HG03159 (cell line): ENCODE measurements at regions not wholly inside any gene's neighbourhood (a gene's known extent, or its start where the extent isn't known, plus 50 kb on each side); places are given as distances from the start of the nearest gene placed in this dataset.

ENCODE experiments used
- ATAC-seq: cut with Tn5 transposase; IDR thresholded peaks from one replicate; pipeline ENCODE4 v1.9.1; 2021; ENCODE audit warnings: mild to moderate bottlenecking, moderate library complexity; ENCODE audit not compliant: unreplicated experiment

DNA sequence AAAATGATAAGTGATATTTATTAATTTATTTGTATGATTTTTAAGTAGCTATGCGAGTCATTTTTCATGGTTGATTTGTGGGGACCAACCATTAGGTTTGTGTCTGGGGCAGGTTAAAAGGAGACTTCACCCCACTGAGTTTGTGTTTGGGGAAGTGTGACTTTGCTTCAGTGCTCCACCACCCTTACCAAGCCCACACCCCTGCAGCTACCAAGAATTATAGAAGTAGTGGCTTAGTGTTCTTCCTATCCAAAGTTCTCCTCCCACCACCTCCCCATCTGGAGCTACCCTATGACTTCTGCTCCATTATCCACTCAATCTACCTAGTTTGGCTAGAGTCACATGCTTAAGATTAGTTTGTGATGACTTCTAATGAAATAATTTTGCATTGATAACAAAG, 182.1 kb upstream of the ZEB2 start:
- no peak for ATAC-seq

DNA sequence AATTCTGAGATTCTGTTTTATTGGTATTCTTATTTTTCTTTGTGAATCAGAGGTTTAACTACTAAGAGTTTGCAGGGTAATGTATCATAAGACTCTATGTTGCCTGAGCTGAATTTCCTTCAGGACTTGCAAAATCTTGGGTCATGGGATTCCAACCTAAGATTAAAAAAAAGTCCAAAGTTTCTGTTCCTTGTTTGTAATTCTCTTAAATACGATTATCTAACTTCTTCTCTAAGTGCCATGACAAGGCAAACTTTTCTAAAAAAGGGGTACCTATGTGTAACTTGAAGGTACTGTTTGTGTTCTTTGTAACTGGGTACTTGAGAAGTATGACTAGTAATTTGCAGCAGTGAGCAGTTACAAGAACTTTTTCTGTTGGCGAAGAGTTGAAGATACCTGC, 181.3 kb upstream of the ZEB2 start:
- no peak for ATAC-seq

DNA sequence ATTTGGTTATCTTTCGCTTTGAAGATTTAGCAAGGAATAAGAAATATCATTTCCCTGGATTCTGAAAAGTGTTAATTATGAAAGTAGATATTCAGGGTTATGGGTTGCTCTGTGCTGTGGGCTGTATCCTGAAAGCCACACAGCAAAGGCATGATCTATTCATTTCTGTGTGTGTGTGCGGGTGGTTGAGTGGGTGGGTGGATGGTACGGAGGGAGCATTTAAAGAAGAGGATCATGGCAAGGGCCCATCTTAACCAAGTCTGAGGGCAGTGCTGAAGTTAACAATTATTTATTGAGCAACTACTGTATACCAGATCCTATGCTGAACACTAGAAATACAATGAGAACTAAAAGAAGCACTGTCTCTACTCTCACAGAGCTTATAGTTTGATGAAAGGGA, 178.2 kb upstream of the ZEB2 start:
- ATAC-seq: no peak

DNA sequence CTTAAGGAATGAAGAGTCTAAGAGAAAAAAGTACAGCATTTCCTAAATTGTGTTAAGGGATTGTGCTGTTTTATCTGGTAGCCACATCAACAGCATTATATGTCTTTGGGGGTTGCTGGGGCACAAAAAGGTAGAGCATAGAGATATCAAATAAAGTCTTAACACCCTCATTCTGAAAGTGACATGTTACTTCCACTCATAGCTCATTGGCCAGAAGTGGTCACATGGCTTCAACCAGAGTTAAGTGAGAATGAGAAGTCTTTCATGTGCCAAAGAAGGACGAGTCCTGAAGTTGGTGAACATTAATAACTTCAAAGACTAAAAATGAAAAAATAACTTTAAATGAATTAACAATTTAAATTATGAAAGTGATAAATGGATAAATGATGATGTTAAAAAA, 175.7 kb upstream of the ZEB2 start:
- ATAC-seq: no peak

DNA sequence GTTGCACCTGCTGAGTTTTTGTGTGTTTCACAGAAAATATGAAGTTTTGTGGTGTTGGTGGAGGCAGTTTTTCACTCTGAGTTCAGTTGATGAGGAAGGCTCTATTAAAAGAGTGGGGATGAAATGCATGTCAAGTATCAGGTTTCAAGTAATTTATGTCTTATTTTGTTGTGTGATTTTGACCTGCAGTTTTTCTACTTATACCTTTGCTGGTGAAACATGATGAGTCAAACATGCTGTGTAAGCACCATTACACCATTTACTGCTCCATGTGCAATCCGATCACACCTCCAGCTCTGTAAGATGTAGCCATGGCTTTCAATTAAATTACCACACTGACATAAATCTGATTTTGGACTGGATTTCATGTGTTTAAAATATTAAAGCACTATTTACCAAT, 174.5 kb upstream of the ZEB2 start:
- no peak for ATAC-seq

DNA sequence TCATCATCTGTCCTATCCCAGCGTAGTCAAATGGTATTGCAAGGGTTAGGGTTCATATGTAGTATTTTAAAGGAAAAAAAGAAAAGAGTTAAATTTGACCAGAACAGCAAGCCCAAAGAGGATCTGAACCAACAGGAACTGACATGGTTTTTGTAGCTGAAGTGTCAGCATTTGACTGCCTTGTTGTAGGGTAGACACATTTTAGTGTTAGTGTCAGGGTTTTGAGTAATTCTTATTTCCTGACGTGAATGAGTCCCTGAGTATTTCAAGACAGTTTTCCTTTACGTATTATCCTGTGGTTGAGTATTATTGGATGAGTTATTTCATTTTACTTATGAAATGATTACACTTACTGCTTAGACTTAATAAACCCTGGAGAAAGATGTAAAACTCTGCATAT, 173.3 kb upstream of the ZEB2 start:
- ATAC-seq: no peak

DNA sequence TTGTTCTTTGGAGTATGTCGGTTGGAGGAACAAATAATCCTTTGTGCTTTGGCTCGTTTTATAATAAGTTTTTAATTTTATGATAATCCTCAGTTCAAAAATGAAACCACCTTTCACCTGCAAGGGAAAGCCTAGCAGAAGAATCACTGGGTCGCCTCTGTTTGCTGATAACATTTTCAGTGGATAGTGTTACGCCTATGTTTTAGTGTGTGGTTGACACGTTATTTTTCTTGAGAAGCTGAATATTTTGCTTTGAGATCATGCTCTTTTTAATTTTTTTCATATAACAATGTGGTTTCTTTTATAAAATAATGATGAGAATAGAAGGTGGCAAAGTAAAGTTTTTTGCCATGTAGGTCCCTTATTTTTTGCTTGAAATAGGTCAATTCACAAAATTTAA, 172.7 kb upstream of the ZEB2 start:
- no peak for ATAC-seq

DNA sequence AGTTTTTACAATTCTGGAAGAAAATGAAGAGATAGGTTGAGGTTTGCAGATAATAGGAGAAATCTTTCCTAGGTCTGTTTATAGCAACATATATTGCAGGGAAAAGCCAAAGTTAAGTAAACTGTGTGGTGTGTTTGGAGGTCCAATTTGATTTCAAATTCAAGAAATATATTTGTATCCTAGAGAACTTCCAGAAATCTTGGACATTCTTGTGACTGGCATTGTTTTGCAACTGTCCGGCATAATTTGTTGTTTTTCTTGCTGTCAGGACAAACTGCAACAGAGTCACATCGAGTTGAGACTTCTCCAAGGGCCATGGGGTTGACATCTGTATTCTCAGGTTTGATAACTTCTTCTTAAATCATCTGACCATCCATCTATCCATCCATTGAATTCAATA, 170.9 kb upstream of the ZEB2 start:
- ATAC-seq: no peak

DNA sequence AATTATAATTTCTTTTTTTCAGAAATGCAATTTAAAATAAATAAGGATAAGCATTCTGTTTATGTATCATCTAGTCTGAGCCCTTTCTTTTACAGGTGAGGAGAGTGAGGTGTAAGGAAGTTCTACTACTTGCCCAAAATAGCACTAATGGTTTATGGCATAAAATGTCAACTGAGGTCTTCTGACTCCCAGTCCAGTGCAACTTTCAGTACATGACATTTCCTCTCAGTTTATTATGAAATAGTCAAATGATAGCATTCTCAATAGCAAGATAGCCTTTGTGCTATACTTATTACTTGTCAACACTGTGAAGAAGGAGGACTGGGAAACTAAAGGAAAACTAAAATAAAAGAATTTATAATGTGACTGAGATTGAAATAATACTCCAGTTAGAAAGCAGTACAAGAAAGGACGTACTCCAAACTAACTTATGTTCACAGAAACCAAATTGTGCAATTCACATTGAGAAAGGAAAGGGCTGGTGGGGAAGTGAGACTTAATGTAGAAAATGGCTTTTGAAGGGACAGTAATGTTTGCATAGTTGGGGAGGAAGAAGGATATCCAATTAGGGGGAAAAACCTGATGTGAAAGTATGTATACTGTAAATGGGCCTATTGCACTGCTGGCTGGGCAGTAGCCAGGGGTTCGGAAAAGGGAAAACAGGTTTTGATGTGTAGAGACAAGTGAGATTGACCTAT, 166.7 kb upstream of the ZEB2 start:
- no peak for ATAC-seq

DNA sequence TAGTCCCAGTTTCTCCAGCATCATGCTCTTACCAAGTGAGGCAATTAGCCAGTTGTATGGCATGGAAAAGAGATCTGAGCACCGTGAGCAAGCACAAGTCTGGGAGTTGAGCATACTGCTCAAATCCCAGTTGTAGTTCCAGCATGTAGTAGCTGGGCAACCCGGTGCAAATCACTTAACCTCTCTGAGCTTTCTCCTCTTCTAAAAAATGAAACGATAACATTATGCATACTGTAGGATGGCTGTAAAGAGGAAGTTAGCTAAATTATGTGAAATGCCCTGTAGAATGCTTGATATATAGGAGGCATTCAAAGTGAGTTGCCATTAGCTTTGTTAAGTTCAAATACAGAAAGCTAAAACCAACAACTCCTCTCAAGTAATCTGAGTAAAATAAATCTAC, 164.0 kb upstream of the ZEB2 start:
- no peak for ATAC-seq

DNA sequence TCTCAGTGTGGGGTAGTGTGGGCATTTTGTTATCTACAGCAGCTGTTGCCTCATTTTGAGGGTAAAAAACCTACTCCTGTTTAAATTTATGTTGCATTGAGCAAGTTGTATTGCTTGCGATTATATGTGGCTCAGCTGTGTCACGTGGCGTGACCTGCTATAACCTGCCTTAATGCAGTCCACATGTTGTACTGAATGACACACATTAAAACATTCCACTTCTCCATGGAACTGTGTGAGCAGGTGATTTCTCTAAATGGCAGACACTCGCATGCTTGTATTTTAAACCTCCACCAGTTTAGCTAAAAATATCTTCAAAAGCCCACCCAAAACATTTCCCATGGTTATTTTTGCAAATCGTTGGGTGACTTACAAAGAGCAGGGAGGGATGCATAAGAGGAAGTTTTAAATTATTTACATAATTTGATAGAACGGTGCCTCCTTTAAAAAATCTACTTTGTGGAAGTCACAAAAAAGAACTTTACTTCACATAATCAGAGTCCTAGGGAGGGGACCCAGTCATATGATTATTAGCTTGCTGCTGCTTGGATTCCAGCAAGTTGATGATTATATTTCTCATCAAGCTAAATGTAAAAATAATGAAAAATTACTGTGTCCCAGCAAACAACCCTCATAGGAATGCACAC, 163.3 kb upstream of the ZEB2 start:
- ATAC-seq: no peak

DNA sequence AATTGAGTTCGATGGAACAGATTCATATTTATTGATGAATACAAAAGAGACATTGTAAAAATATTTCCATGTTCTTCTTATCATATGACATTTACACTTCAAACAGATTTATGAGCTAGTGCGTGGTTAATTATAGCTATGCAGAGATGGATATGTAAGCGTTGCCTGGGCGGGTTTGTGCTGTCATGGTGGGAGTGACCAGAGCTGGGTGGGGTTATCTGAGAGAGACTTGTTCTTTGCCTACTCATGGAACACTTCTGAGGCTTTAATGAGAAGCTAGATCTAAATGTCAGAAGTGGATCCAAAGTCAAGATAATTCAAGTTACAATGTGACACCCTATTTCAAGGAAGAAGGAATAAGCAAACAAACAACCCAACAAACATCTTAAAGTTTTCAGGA, 162.3 kb upstream of the ZEB2 start:
- ATAC-seq: no peak

DNA sequence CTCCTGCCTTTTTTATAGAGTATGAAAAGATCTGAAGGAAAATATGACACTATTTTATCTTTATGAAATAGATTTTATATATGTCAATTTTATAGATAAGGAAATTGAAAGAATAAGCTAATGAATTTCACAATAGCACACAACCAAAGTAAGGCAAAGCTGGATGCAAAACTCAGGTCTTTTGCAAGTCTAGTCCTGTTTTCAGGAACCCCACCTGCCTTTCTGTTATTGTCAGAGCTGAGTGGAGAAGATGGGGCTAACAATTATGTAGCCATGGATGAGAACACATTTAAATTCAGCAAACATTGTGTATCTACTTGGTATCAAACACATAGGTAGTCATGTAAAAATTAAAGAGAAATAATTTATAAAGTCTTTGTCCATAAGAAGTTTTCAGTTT, 161.5 kb upstream of the ZEB2 start:
- ATAC-seq: no peak

DNA sequence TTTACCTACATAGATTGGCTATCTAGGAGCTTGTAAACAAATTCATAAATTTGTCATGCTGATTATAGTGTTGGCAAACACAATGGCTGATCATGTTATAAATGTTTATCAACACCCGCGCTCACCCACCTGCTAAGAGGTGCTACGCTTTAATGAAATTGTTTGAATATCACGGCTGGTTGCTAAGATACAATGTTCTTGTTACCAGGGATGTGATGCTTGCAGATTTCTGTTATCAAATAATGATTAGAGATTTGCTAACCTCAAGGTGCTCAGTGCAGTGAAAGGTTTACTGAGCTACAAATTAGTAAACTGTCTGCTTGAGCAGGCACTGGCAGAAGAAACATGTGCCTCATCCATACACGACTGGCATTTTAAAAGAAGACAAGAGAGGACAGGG, 160.0 kb upstream of the ZEB2 start:
- no peak for ATAC-seq

DNA sequence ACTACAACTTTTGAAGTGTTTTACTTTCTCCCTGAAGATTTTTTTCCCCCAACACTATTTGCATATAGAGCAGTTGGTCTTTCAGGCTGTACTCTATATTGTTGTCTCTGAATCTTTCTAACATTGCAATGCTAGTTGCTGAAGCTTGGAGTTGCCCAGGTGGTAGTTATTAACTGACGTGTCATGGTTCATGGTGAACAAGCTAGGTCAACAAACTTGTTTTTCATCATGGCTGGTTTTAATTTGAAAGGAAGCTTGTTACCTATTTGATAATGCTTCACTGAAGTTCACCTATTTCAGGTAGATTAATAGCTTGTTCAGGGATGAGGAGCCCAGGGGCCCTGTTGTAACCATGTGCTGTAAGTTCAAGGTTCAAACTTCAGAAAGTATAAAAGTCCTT, 158.8 kb upstream of the ZEB2 start:
- no peak for ATAC-seq

DNA sequence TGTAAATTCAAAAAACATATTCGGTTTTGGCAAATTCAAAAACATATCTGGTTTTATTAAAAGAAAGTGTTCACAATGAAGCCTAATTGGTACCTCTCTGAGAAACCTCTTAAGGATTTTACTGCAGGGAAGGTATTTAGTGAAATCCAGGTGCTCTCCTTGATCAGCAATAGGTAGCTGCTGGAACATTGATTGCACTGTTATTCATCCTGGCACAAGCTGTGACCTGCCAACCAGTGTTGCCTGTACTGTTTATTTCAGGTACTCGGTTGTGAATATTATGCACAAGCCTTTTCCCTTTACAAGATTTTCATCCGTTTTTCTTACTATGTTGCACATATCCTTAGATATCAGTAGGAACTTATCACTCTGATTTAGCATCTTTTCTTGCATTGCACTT, 155.8 kb upstream of the ZEB2 start:
- ATAC-seq: no peak

DNA sequence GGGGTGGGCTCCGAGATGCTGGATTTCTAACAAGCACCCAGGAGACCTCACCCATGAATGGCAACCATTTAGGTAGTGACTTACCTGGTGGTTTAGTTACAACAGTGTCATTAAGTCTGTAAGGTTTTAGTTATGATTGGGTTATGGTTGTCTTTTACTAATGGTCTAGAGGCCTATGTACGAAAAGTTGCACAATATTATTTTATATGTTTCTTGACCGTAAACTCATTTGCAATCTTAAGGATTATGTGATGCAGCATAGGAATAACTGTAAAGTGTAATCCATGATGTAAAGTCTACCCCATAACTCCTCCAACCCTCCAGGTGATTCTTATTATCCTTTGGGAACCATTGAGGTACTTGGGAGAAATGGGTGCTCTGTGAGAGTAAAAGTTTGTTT, 155.4 kb upstream of the ZEB2 start:
- no peak for ATAC-seq

DNA sequence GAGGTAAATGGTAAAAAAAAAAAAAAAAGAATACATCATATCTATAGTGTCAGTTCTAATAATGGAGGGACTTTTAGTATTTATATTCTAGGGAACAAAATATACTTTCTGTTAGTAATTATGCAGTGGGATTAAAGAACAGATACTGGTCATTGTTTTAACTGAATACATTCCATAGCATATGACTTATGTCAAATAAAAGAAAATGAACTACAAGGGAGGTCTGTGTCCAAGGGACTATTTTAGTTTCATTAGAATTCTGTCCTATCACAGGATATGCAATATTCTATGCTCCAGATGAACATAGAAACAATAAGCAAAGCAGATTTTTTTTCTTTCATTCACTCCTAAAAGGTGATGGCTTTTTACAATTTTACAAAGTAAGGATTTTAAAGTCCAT, 154.2 kb upstream of the ZEB2 start:
- ATAC-seq: no peak

DNA sequence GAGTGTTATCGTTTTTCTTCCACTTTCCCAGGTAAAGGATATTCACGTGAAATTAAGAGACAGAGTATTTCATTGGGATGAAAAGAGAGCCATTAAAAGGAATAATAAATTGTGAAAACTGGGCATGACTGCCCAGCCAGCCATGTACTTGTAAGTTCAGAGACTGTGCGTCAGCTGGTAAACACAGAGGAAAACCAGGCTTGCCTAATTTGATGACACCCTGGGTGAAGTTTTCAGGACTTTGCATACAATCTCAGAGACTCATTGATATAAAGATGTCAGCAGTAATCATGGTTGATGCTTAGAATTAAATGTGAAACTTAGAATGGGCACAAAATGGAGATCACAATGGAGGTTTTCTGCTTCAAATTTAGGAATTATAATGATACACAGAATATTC, 153.5 kb upstream of the ZEB2 start:
- no peak for ATAC-seq

DNA sequence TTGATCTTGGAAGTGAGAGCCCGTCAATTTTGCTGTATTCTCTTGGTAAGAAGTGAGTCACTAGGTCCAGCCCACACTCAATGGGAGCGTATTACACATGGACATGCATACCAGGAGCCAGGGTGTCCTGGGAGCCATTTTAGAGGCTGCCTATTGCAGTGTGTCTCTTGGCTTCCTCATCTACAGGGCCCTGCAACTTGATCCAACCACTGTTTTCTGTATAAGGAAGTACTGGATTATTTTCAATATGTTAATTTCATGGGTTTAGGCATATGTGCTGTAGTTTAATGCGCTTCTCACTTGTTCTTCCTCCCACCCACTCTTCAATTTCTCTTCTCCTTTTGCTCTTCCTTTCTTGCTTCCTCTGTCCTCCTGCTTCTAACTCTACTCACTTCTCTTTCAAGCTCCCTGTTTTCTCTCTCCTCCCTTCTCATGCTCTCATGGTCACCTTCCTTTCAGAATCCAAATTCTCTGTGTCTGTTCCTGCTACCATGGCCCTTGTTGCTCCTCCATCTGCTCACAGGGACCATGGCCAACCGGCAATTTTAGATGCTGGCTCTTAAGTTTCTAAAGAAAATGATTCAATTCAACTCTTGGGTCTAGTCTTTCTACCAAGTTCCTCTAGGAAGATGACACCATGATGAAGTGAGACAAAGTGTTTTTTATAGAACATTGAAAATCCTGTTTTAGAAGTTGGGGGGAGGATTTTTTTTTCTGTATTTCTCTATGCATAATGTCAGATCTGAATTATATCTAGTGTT, 152.0 kb upstream of the ZEB2 start:
- ATAC-seq: no peak

DNA sequence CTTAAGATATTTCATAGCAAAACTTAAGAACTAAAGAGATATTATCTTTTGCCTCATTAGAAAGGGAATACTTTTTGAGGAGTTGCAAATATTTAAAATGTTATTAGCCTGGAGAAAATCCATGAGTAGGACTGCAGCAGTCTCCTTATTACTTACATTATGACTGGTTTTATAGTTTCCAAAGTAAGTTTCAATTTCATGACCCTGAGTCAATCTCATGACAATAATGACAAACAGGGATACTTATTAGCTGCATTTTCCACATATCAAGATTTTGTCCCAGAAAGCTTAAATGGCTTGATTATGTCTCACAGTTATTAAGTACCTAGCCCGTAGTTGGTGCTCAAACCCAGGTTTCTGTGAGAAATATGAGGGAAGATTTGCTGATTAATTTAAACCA, 150.8 kb upstream of the ZEB2 start:
- ATAC-seq: no peak

DNA sequence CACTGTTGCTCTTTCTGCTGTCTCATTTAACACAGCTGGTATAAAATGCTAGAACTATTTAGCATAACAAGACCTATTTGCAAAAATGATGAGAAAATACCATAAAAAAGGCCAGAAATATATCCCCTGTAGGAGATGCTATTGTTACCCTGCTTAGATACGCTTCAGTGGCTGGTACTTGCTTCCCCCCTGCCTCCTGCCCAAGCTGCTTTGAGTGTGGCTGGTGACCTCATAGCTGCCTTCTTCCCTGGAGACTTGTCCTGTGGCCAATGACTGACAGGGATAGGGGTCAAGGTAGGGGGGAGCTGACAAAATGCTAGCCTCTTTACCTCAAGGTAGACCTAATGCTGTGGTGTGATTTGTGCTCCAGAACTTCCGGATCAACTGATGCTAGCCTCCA, 150.2 kb upstream of the ZEB2 start:
- no peak for ATAC-seq
